HG03575 (cell line): ENCODE measurements at regions not wholly inside any gene's neighbourhood (a gene's known extent, or its start where the extent isn't known, plus 50 kb on each side); places are given as distances from the start of the nearest gene placed in this dataset.
"Not testable (repeated sequence)": the region's sequence is repeated elsewhere in the genome, so short reads cannot be mapped to it uniquely, and the experiment has no call there.

Experiments
- ATAC-seq: cut with Tn5 transposase; IDR thresholded peaks from one replicate; pipeline ENCODE4 v1.9.1; 2021; ENCODE audit not compliant: unreplicated experiment, insufficient number of reproducible peaks, low FRiP score; ENCODE audit errors: extremely low read depth

- ATAC-seq, result no peak
Observed at GRCh38 chr6:121584586-121585369, 149.3 kb downstream of the GJA1 start.

- no peak for ATAC-seq
Observed at GRCh38 chr6:121590438-121590837, 155.0 kb downstream of the GJA1 start.

GRCh38 chr6:121590916-121591315, 155.5 kb downstream of the GJA1 start:
- no peak for ATAC-seq

- no peak for ATAC-seq
Observed at GRCh38 chr6:121592261-121592935, 157.0 kb downstream of the GJA1 start.

GRCh38 chr6:121593011-121593641, 157.7 kb downstream of the GJA1 start:
- ATAC-seq, result no peak

- ATAC-seq, result no peak
Observed at GRCh38 chr6:121594053-121594452, 158.6 kb downstream of the GJA1 start.

GRCh38 chr6:121595646-121596045, 160.2 kb downstream of the GJA1 start:
- no peak for ATAC-seq

GRCh38 chr6:121596441-121596840, 161.0 kb downstream of the GJA1 start:
- ATAC-seq, result no peak

- no peak for ATAC-seq
Observed at GRCh38 chr6:121597654-121598053, 162.2 kb downstream of the GJA1 start.

- ATAC-seq, result not testable (repeated sequence)
Observed at GRCh38 chr6:121599331-121599730, 163.9 kb downstream of the GJA1 start.

- no peak for ATAC-seq
Observed at GRCh38 chr6:121600389-121601168, 165.1 kb downstream of the GJA1 start.

- no peak for ATAC-seq
Observed at GRCh38 chr6:121603486-121603885, 168.0 kb downstream of the GJA1 start.

GRCh38 chr6:121607721-121608120, 172.3 kb downstream of the GJA1 start:
- no peak for ATAC-seq

- no peak for ATAC-seq
Observed at GRCh38 chr6:121608270-121608669, 172.8 kb downstream of the GJA1 start.

- ATAC-seq, result no peak
Observed at GRCh38 chr6:121609281-121609680, 173.8 kb downstream of the GJA1 start.

- no peak for ATAC-seq
Observed at GRCh38 chr6:121612927-121613326, 177.5 kb downstream of the GJA1 start.

- ATAC-seq, result no peak
Observed at GRCh38 chr6:121614115-121614514, 178.7 kb downstream of the GJA1 start.

GRCh38 chr6:121615493-121615892, 180.0 kb downstream of the GJA1 start:
- no peak for ATAC-seq

GRCh38 chr6:121616406-121616805, 181.0 kb downstream of the GJA1 start:
- ATAC-seq, result no peak
